ENCODE measurements at regions not wholly inside any gene's neighbourhood (a gene's known extent, or its start where the extent isn't known, plus 50 kb on each side); places are given as distances from the start of the nearest gene placed in this dataset.

GRCh38 chr18:31213641-31214040, 51.0 kb upstream of the DSC1 start:
- DNase-seq (ENCODE audit: low read depth) = no peak

GRCh38 chr18:31217038-31217849, 54.6 kb upstream of the DSC1 start:
- no peak for DNase-seq (ENCODE audit: low read depth)

GRCh38 chr18:31218671-31219383, 56.2 kb upstream of the DSC1 start:
- no peak for DNase-seq (ENCODE audit: low read depth)

- no peak for DNase-seq (ENCODE audit: low read depth)
These were observed 56.7 kb upstream of the DSC1 start for GRCh38 chr18:31219395-31219794.

GRCh38 chr18:31223371-31223770, 60.7 kb upstream of the DSC1 start:
- DNase-seq (ENCODE audit: low read depth) = no peak

DNA sequence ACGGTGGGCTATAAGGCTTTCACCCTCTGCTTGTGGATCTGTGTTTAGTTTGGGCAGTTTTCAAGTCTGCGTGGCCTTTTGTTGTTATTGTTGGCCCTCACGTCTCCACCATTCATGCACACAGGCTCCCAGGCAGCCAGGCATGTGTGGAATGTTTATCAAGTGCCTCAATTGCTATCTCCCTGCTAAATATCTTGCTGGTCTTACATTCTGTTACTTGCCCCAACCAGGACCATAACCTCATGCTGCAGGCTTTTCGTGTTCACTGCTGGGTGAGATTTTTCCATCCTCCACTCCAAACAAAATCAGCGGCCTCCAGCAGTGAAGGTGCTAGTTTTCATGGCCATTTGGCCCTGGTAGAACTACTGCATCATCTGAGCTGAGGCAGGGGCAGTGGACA, 63.0 kb upstream of the DSC1 start:
- DNase-seq (ENCODE audit: low read depth) = no peak

DNA sequence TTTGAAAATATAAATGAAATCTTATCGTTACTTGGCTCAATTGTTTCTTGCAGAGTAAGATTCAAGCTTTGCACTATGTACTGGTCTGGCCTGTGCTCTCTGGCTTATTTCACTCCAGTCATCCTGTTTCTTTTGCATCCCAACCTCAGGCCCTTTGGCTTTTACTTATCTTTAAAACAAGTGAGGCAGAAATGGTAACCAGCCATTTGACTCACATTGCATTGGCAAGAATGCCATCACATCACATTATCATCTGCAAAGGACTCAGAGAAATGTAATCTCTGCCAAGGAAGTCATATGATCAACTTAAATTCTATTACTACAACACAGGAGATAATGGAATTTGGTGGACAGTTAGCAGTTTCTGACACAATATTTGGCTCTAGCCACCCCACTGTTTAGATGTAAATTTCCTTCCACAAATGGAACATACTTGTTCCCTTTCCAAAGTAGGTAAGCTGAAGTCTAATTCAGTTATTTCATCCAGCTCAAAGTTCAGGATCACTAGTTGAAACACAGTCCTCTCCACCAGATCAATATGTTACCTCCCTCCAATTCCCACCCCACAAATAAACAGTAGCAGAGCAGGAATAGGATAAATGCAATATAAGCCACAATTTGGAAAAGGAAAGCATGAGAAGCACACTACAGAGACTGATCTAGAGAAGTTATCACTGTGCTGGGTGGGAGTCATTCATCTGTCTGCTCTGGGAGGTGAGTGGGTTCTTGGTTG, 65.0 kb upstream of the DSC1 start:
- no peak for DNase-seq (ENCODE audit: low read depth)

DNA sequence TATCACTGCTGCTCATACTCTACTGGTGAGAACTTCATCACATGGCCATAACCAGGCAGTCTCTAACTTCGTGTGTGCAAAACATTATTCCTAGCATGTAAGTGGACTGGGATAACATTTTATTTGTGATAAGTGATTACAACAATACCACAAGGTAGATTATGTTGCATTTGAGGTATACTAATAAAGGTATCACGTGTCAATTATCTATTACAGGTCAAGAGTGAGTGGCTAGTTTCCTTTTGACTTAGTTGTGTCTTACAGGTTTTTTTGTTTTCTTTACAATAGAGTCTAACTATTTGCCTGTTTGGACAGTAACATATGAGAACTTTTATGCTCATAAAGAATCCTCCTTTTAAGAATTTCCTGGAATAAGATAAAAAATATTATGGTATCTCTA, 67.2 kb upstream of the DSC1 start:
- no peak for DNase-seq (ENCODE audit: low read depth)

- no peak for DNase-seq (ENCODE audit: low read depth)
These were observed 67.8 kb upstream of the DSC1 start for GRCh38 chr18:31230495-31230894.

GRCh38 chr18:31232013-31232412, 69.4 kb upstream of the DSC1 start:
- no peak for DNase-seq (ENCODE audit: low read depth)

DNA sequence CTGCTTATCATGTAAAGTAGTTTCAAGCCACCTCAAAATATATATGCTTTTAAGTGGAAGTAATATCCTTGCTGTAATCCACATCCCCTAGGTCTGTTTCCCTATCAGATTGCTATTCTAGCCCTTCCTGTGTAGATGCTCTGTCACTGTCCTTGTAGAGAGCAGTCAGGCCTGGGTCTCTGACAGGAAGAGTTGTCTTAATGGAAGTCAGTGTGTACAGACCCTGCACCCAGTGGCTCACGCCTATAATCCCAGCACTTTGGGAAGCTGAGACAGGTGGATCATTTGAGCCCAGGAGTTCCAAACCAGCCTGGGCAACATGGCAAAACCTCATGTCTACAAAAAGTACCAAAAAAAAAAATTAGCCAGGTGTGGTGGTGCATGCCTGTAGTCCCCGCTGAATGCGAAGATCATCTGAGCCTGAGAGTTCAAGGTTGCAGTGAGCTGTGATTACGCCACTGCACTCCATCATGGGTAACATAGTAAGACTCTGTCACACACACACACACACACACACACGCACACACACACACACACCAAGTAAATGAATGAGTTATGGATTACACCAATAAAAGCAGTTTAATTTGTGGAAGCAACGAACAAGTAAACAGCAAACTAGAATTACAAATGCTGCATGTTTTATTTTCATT, 70.2 kb upstream of the DSC1 start:
- DNase-seq (ENCODE audit: low read depth) = no peak

- DNase-seq (ENCODE audit: low read depth) = no peak
These were observed 71.1 kb upstream of the DSC1 start for GRCh38 chr18:31233621-31234275.

GRCh38 chr18:31235856-31236255, 73.2 kb upstream of the DSC1 start:
- DNase-seq (ENCODE audit: low read depth) = no peak

GRCh38 chr18:31237142-31237541, 74.5 kb upstream of the DSC1 start:
- no peak for DNase-seq (ENCODE audit: low read depth)

DNA sequence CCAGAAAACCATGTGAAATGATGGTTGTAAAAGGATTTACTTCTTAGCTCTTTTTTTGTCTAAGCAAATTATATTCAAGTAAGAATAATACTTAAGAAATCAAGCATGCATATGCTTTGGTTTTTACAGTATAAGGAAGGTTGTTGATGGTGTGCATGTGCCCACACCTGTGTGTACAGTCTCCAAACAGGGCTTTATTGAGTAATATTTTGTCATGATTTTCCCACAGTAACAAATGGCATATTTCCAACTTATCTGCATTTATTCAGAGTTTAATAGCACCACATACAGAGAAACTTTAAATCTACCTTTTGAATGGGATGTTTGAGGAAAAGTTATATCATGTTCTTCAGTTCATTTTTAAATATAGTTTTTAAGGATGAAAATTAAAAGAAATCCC, 76.5 kb upstream of the DSG1 start:
- DNase-seq (ENCODE audit: low read depth) = no peak

DNA sequence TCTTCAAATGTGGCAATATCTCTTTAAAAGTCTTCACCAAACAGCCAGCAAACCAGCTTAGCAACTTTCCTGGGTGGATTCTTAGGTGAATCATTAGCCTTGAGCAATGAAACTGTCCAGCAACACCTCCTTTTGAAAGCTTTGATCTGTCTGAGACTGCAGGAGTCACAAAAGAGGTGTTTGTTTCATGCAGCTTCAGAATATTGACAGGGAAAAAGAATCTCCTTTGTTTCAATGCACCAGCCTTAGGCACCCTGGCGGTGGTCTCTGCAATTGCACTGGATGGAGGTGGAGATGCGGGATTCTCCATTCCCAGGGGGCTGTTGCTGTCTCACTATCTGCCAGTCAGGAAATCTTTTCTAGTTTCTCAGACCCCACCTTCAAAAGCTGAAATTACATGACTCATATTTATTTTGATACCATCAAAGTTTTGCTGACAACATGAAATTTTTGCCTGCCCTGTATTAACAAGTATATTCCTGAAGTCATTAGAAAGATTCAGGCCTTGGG, 76.0 kb upstream of the DSG1 start:
- DNase-seq (ENCODE audit: low read depth) = peak; percentile 23

- DNase-seq (ENCODE audit: low read depth) = no peak
These were observed 74.0 kb upstream of the DSG1 start for GRCh38 chr18:31243740-31244512.

GRCh38 chr18:31244771-31245394, 73.1 kb upstream of the DSG1 start:
- no peak for DNase-seq (ENCODE audit: low read depth)

- no peak for DNase-seq (ENCODE audit: low read depth)
These were observed 72.1 kb upstream of the DSG1 start for GRCh38 chr18:31245820-31246219.

DNA sequence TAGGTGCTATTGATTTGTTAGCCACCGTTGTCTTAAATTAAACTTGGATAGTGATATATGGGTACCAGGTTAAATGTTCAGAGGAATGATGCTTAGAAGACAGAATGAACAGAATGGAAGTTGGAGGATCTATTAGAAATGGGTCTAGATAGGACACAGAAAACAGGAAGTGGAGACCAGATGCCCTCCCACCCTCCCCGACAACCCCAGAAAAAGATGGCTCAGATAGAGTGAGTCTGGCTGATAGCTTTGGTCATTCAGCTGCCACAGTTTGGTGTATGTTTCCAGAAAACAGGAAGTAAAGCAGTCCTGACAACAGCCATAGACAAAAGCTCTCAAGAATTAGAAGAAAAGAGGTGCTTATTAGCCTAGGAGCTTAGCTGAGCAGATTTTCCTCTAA, 71.5 kb upstream of the DSG1 start:
- no peak for DNase-seq (ENCODE audit: low read depth)

Data from RPMI7951 (cell line).